OCI-LY7 (cell line): ENCODE measurements at regions not wholly inside any gene's neighbourhood (a gene's known extent, or its start where the extent isn't known, plus 50 kb on each side); places are given as distances from the start of the nearest gene placed in this dataset.

Source experiments
- EZH2phosphoT487 ChIP-seq: fragments of 200-600 bp; sonication (generic); IDR thresholded peaks from 2 replicates; pipeline ENCODE4 v1.6.1; 2018; ENCODE audit warnings: low read depth, borderline replicate concordance, mild to moderate bottlenecking, mixed run types, antibody characterized with exemption, low read length, moderate library complexity, mixed read lengths
- TF ChIP-seq, protein P1 (sequence below): fragments of 200-600 bp; sonication (generic); conservative IDR thresholded peaks from 2 replicates; pipeline ENCODE4 v1.5.1; 2014; ENCODE audit warnings: mild to moderate bottlenecking, antibody characterized with exemption, low read length, moderate library complexity, mixed read lengths

DNA sequence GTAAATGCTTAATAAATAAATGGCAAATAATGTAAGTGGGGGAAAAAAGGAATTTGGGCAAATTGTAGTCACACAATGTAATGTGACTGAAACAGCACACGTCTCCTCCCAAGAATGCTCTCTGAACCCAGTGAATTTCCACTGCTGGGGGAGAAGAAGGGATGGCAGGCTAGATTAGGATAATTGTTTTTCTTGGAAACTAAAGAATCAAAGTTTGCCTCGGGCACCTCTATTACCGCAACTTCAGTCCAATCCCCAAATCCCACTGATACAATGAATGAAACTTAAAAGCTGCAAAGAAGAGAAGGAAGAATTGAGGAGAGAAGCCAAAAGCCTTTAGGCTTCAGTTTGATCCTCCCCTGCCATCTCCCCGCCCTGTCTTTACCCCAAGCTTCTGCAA lies 423.2 kb upstream of the PAPPA start:
- TF ChIP-seq, protein P1, sequence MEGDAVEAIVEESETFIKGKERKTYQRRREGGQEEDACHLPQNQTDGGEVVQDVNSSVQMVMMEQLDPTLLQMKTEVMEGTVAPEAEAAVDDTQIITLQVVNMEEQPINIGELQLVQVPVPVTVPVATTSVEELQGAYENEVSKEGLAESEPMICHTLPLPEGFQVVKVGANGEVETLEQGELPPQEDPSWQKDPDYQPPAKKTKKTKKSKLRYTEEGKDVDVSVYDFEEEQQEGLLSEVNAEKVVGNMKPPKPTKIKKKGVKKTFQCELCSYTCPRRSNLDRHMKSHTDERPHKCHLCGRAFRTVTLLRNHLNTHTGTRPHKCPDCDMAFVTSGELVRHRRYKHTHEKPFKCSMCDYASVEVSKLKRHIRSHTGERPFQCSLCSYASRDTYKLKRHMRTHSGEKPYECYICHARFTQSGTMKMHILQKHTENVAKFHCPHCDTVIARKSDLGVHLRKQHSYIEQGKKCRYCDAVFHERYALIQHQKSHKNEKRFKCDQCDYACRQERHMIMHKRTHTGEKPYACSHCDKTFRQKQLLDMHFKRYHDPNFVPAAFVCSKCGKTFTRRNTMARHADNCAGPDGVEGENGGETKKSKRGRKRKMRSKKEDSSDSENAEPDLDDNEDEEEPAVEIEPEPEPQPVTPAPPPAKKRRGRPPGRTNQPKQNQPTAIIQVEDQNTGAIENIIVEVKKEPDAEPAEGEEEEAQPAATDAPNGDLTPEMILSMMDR = no peak
- no peak for TF ChIP-seq EZH2phosphoT487
